OCI-LY7 (cell line): ENCODE measurements at regions not wholly inside any gene's neighbourhood (a gene's known extent, or its start where the extent isn't known, plus 50 kb on each side); places are given as distances from the start of the nearest gene placed in this dataset.

Source experiments
- BruUV-seq: library from RNA; stranded (reverse); fragments of 400-500 nt; replicated peaks from 2 replicates; lab custom pipeline; 2021; lab: Mats Ljungman, UMichigan
- CTCF ChIA-PET: fragments of 300-600 bp; sonication (Branson Sonifier 250); formaldehyde crosslinking; loops from one replicate; lab custom pipeline; 2022; ENCODE audit warnings: antibody characterized with exemption; ENCODE audit not compliant: unreplicated experiment; lab: Charles Lee
- POLR2A ChIA-PET: fragments of 300-600 bp; sonication (Branson Sonifier 250); formaldehyde crosslinking; loops from one replicate; lab custom pipeline; 2022; ENCODE audit warnings: antibody characterized with exemption; lab: Charles Lee
- DNase-seq: peaks from one replicate; pipeline ENCODE4 v3.0.0-alpha.2; 2015; ENCODE audit warnings: low spot score
- H2AFZ ChIP-seq: fragments of 200-600 bp; sonication (generic), shearing (Covaris generic); 2 replicates; pipeline ENCODE4 v1.6.1; 2014; ENCODE audit warnings: mild to moderate bottlenecking, antibody characterized with exemption, low read length, moderate library complexity
- H3K27ac ChIP-seq: fragments of 200-600 bp; sonication (generic); 2 replicates; pipeline ENCODE4 v1.5.1; 2014; ENCODE audit warnings: mixed run types, low read depth, mild to moderate bottlenecking, moderate library complexity, low read length, inconsistent platforms; ENCODE audit not compliant: poor library complexity, severe bottlenecking
- H3K36me3 ChIP-seq: fragments of 200-600 bp; sonication (generic); 2 replicates; pipeline ENCODE4 v1.6.1; 2014; ENCODE audit warnings: mild to moderate bottlenecking, antibody characterized with exemption, low read length, moderate library complexity, mixed read lengths; ENCODE audit not compliant: insufficient read depth
- H3K4me1 ChIP-seq: fragments of 200-600 bp; sonication (generic); 2 replicates; pipeline ENCODE4 v1.5.1; 2014; ENCODE audit warnings: mild to moderate bottlenecking, low read length; ENCODE audit not compliant: insufficient read depth, poor library complexity, severe bottlenecking
- H3K4me2 ChIP-seq: fragments of 200-600 bp; sonication (generic); 2 replicates; pipeline ENCODE4 v1.6.1; 2014; ENCODE audit warnings: mild to moderate bottlenecking, low read length
- H3K4me3 ChIP-seq: fragments of 200-600 bp; sonication (generic); 2 replicates; pipeline ENCODE4 v1.5.1; 2014; ENCODE audit warnings: mild to moderate bottlenecking, low read depth, low read length; ENCODE audit not compliant: poor library complexity, severe bottlenecking
- H3K79me2 ChIP-seq: fragments of 200-600 bp; sonication (generic); 2 replicates; pipeline ENCODE4 v1.6.1; 2016; ENCODE audit warnings: low read depth, mild to moderate bottlenecking, low read length, moderate library complexity, mixed read lengths; ENCODE audit not compliant: insufficient read depth
- H3K9me2 ChIP-seq: fragments of 200-600 bp; sonication (generic); 2 replicates; pipeline ENCODE4 v1.6.1; 2016; ENCODE audit warnings: mild to moderate bottlenecking, low read length, mixed read lengths; ENCODE audit not compliant: insufficient read depth
- H3K9me3 ChIP-seq: fragments of 200-600 bp; sonication (generic); 2 replicates; pipeline ENCODE4 v1.6.1; 2014; ENCODE audit warnings: mild to moderate bottlenecking, mixed run types, low read length, mixed read lengths
- H4K20me1 ChIP-seq: fragments of 200-600 bp; sonication (generic); 2 replicates; pipeline ENCODE4 v1.6.1; 2014; ENCODE audit warnings: mild to moderate bottlenecking, antibody characterized with exemption, low read length, moderate library complexity, mixed read lengths; ENCODE audit not compliant: insufficient read depth
- CTCF ChIP-seq: fragments of 200-600 bp; sonication (generic); conservative IDR thresholded peaks from 2 replicates; pipeline ENCODE4 v1.5.1; 2014; ENCODE audit warnings: mild to moderate bottlenecking, antibody characterized with exemption, low read length, moderate library complexity, mixed read lengths
- EZH2phosphoT487 ChIP-seq: fragments of 200-600 bp; sonication (generic); IDR thresholded peaks from 2 replicates; pipeline ENCODE4 v1.6.1; 2018; ENCODE audit warnings: low read depth, borderline replicate concordance, mild to moderate bottlenecking, mixed run types, antibody characterized with exemption, low read length, moderate library complexity, mixed read lengths
- intact Hi-C: fragments of 100-400 bp; cut with micrococcal nuclease; formaldehyde crosslinking; loops from one replicate; pipeline ENCODE4 v1.10.0; 2022; ENCODE audit not compliant: unreplicated experiment

GRCh38 chr12:90423965-90424364, 531.0 kb downstream of the CCER1 start:
- no TSS peak for BruUV-seq
- ChIA-PET POLR2A (interaction anchor here (0.6 to 0.8 kb wide), 2 partner anchors 16 to 50 kb away, joined by 3 to 4 read pairs; no protein-coding TSS in a partner anchor), CTCF (no interaction called here)
- Histone ChIP-seq H3K9me2 (no peaks in the 10 kb centered on the region), H3K9me3 (no peaks in the 10 kb centered on the region), H3K36me3 (no peaks in the 10 kb centered on the region), H3K27ac (no peak overlapping the region), H2AFZ (no peak overlapping the region), H3K79me2 (no peaks in the 10 kb centered on the region), H4K20me1 (no peaks in the 10 kb centered on the region), H3K4me1 (no peaks in the 10 kb centered on the region), H3K4me3 (no peak overlapping the region), H3K4me2 (no peak overlapping the region)
- intact Hi-C loops, result no loop called here
- TF ChIP-seq CTCF (no peak), EZH2phosphoT487 (no peak)
- DNase-seq, result no peak

GRCh38 chr12:90410962-90411361, 544.0 kb downstream of the CCER1 start:
- POLR2A ChIA-PET, result no interaction called here
- H3K9me2 ChIP-seq, result no peaks in the 10 kb centered on the region

More at GRCh38 chr12:90410962-90411361, 544.0 kb downstream of the CCER1 start:
- TF ChIP-seq CTCF (no peak), EZH2phosphoT487 (no peak)
- intact Hi-C loops, result no loop called here
- Histone ChIP-seq H2AFZ (no peak overlapping the region), H3K27ac (no peak overlapping the region), H3K4me2 (no peak overlapping the region), H3K4me3 (no peak overlapping the region), H3K36me3 (no peaks in the 10 kb centered on the region), H3K79me2 (no peaks in the 10 kb centered on the region), H3K9me3 (0 out of 2 replicates have a peak, but pooled peaks cover under 1% of the 10 kb centered on the region), H3K4me1 (no peaks in the 10 kb centered on the region), H4K20me1 (no peaks in the 10 kb centered on the region)
- CTCF ChIA-PET, result no interaction called here
- no peak for DNase-seq
- no TSS peak for BruUV-seq
